NB4 (cell line): ENCODE measurements at regions not wholly inside any gene's neighbourhood (a gene's known extent, or its start where the extent isn't known, plus 50 kb on each side); places are given as distances from the start of the nearest gene placed in this dataset.
A peak's percentile ranks its signal among the peaks of the same experiment; 100 is the strongest.

Experiments
- DNase-seq: peaks from one replicate; pipeline ENCODE4 v3.0.0; 2010; ENCODE audit warnings: low read depth
- H3K4me3 ChIP-seq: one replicate; pipeline ENCODE4 v1.5.1; 2011; ENCODE audit warnings: mild to moderate bottlenecking, low read depth, low read length, moderate library complexity
- CTCF ChIP-seq: IDR thresholded peaks from one replicate; pipeline ENCODE4 v1.5.1; 2012; ENCODE audit warnings: low read depth, low read length
- MAX ChIP-seq: IDR thresholded peaks from 2 replicates; pipeline ENCODE4 v1.6.1; 2011; ENCODE audit warnings: low read depth, low read length
- MYC ChIP-seq: IDR thresholded peaks from 2 replicates; pipeline ENCODE4 v1.6.1; 2011; ENCODE audit warnings: low read depth, low read length
- POLR2A ChIP-seq: IDR thresholded peaks from 2 replicates; pipeline ENCODE4 v1.6.1; 2011; ENCODE audit warnings: mild to moderate bottlenecking; ENCODE audit not compliant: insufficient read length; ENCODE audit errors: extremely low read depth

- DNase-seq, result no peak
- TF ChIP-seq MYC, result no peak
- TF ChIP-seq MAX, result no peak
- no peak for TF ChIP-seq CTCF
- no peak for TF ChIP-seq POLR2A
- H3K4me3 ChIP-seq, result no peak overlapping the region
Observed at GRCh38 chr1:149846593-149847466, 52.5 kb upstream of the BOLA1 start.

- DNase-seq, result peak; percentile 34
- peak overlapping the region; percentile 81 for H3K4me3 ChIP-seq
- TF ChIP-seq CTCF, result no peak
- no peak for TF ChIP-seq POLR2A
- no peak for TF ChIP-seq MYC
- TF ChIP-seq MAX, result no peak
Observed at GRCh38 chr1:149848340-149849110, 50.8 kb upstream of the BOLA1 start.

- TF ChIP-seq POLR2A (no peak), MAX (peak; percentile 17; the same call in 1 of the 2 replicates)
- peak; percentile 30 for DNase-seq
- H3K4me3 ChIP-seq, result peak overlapping the region; percentile 81
Observed at GRCh38 chr1:149849111-149849946, 50.0 kb upstream of the BOLA1 start.
